ENCODE measurements at regions not wholly inside any gene's neighbourhood (a gene's known extent, or its start where the extent isn't known, plus 50 kb on each side); places are given as distances from the start of the nearest gene placed in this dataset.

GRCh38 chr2:239873656-239874635 is 151.2 kb downstream of the NDUFA10 start:
- TF ChIP-seq REST (IDR thresholded peaks at IDR 0.05; ENCODE audit: borderline replicate concordance) (no peak), REST (CRISPR knock-in tag; IDR thresholded peaks at IDR 0.05; ENCODE audit: low read depth) (no peak), ZZZ3 (IDR thresholded peaks at IDR 0.05) (no peak), KDM5B (IDR thresholded peaks at IDR 0.05; ENCODE audit: insufficient replicate concordance, low read depth, low read length) (no peak), SP1 (CRISPR knock-in tag; IDR thresholded peaks at IDR 0.05) (no peak)
